ENCODE measurements at regions not wholly inside any gene's neighbourhood (a gene's known extent, or its start where the extent isn't known, plus 50 kb on each side); places are given as distances from the start of the nearest gene placed in this dataset.

GRCh38 chr2:75986617-75987016 is 275.9 kb upstream of the GCFC2 start:
- Mint-ChIP-seq H3K27ac (ENCODE audit: unreplicated experiment) (no peak overlapping the region), H3K36me3 (ENCODE audit: unreplicated experiment) (peaks cover 12% of the 10 kb centered on the region), H3K4me1 (ENCODE audit: low read depth, unreplicated experiment) (no peaks in the 10 kb centered on the region), H3K4me3 (ENCODE audit: unreplicated experiment) (no peak overlapping the region), H3K27me3 (ENCODE audit: unreplicated experiment) (no peaks in the 10 kb centered on the region), H3K9me3 (ENCODE audit: unreplicated experiment) (peaks cover 2% of the 10 kb centered on the region)
- no peak for DNase-seq
- no peak for TF ChIP-seq CTCF (IDR thresholded peaks at IDR 0.05; ENCODE audit: partially characterized antibody, unreplicated experiment)

DNA sequence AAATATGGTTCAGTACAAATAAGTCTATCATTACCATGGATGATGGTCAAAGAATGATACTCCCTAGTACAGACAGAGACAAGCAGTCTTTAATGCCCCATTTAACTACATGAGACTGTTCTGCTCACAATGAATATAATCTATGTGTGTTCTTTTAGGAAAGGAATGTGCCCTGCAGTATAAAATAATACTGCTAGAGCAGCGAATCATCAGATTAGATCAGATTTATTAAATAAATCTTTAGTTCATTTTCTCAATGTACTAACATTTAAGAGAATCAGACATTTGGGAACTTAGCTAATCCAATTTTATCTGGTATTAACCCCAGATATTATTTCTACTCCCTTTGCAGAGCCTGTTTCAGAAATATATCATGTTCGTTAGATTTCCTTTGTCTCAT is 272.0 kb upstream of the GCFC2 start:
- H3K9me3 Mint-ChIP-seq (ENCODE audit: unreplicated experiment), result no peaks in the 10 kb centered on the region
- H3K4me3 Mint-ChIP-seq (ENCODE audit: unreplicated experiment), result no peak overlapping the region
- no peaks in the 10 kb centered on the region for H3K4me1 Mint-ChIP-seq (ENCODE audit: low read depth, unreplicated experiment)
- no peak overlapping the region for H3K27ac Mint-ChIP-seq (ENCODE audit: unreplicated experiment)
- no peak for TF ChIP-seq CTCF (IDR thresholded peaks at IDR 0.05; ENCODE audit: partially characterized antibody, unreplicated experiment)
- no peaks in the 10 kb centered on the region for H3K36me3 Mint-ChIP-seq (ENCODE audit: unreplicated experiment)
- no peaks in the 10 kb centered on the region for H3K27me3 Mint-ChIP-seq (ENCODE audit: unreplicated experiment)
- DNase-seq, result no peak

- H3K36me3 Mint-ChIP-seq (ENCODE audit: unreplicated experiment), result no peaks in the 10 kb centered on the region
- no peak overlapping the region for H3K4me3 Mint-ChIP-seq (ENCODE audit: unreplicated experiment)
- no peaks in the 10 kb centered on the region for H3K27me3 Mint-ChIP-seq (ENCODE audit: unreplicated experiment)
- H3K9me3 Mint-ChIP-seq (ENCODE audit: unreplicated experiment), result no peaks in the 10 kb centered on the region
- TF ChIP-seq CTCF (IDR thresholded peaks at IDR 0.05; ENCODE audit: partially characterized antibody, unreplicated experiment), result no peak
- no peaks in the 10 kb centered on the region for H3K4me1 Mint-ChIP-seq (ENCODE audit: low read depth, unreplicated experiment)
- no peak for DNase-seq
- H3K27ac Mint-ChIP-seq (ENCODE audit: unreplicated experiment), result no peak overlapping the region
These were observed 253.9 kb upstream of the GCFC2 start for GRCh38 chr2:75964646-75965045.

DNA sequence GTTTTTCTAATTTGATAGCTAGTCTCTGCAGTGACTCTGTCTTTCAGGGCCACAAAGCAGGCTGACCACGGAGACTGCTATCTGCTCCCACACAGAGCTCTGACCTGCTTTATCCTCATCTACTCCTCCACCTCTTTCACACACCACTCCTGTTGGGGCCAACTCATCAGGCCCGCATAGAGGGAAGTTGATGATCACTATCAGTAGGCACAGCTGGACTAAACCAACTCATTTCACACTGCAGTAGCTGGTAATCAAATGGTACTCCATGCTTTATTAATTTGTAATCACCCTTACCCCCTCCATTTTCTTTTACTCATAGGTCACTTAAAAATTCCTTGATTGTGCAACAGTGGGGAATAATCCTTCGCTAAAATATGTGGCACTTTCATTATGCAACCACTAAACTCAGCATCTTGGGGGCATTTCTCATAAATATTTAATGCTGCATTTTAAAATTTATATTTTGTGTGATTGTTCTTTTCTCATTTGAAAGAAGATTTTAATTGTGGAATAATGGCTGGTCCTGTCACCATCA is 249.8 kb upstream of the GCFC2 start:
- Mint-ChIP-seq H3K9me3 (ENCODE audit: unreplicated experiment) (no peaks in the 10 kb centered on the region), H3K27me3 (ENCODE audit: unreplicated experiment) (no peaks in the 10 kb centered on the region), H3K4me1 (ENCODE audit: low read depth, unreplicated experiment) (peaks cover 9% of the 10 kb centered on the region), H3K36me3 (ENCODE audit: unreplicated experiment) (no peaks in the 10 kb centered on the region), H3K27ac (ENCODE audit: unreplicated experiment) (no peak overlapping the region), H3K4me3 (ENCODE audit: unreplicated experiment) (no peak overlapping the region)
- TF ChIP-seq CTCF (IDR thresholded peaks at IDR 0.05; ENCODE audit: partially characterized antibody, unreplicated experiment), result no peak
- no peak for DNase-seq

DNA sequence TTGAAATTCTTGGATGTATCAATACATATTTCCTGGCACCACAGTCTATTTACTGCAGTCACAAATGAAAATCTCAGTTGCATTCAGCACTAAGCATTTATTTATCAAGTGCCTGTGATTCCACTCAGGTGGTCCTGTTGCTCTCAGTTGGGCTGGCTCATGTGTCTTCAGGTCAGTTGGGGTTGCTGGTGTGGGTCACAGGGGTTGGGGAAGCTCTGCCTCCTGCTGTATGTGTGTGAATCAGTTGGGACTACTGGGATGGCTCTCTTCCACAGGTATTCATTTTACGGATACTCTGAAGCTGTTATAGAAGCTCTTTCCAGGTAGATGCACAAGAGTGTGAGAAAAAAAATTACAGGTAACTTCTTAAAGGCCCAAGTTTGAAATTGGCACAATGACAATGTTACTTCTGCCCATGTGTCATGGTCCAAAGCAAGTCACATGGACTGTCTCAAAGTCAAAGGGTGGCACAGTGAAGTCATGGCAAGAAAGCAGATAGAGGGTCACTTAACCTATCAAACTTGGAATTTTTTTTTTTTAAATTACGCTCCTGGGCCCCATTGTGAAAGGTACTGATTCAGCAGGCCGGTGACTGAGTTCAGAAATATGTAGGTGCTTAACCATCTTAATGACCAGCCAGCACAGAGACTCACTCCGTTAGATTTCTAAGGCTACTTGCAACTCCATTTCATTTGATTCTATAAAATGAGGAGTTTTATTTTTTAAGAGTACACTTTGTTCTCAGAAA is 249.2 kb upstream of the GCFC2 start:
- Mint-ChIP-seq H3K27ac (ENCODE audit: unreplicated experiment) (no peak overlapping the region), H3K9me3 (ENCODE audit: unreplicated experiment) (no peaks in the 10 kb centered on the region), H3K4me3 (ENCODE audit: unreplicated experiment) (no peak overlapping the region), H3K4me1 (ENCODE audit: low read depth, unreplicated experiment) (peaks cover 9% of the 10 kb centered on the region), H3K36me3 (ENCODE audit: unreplicated experiment) (no peaks in the 10 kb centered on the region), H3K27me3 (ENCODE audit: unreplicated experiment) (no peaks in the 10 kb centered on the region)
- TF ChIP-seq CTCF (IDR thresholded peaks at IDR 0.05; ENCODE audit: partially characterized antibody, unreplicated experiment), result no peak
- DNase-seq, result no peak
